ENCODE measurements at regions not wholly inside any gene's neighbourhood (a gene's known extent, or its start where the extent isn't known, plus 50 kb on each side); places are given as distances from the start of the nearest gene placed in this dataset.

- Histone ChIP-seq H3K27me3 (ENCODE audit: control insufficient read depth, insufficient read depth, low read length) (no peaks in the 10 kb centered on the region), H3K36me3 (replicated peaks; ENCODE audit: control insufficient read depth, insufficient read depth, low read length) (no peaks in the 10 kb centered on the region), H3K4me3 (ENCODE audit: insufficient read depth, low read depth, low read length) (no peak overlapping the region)
- DNase-seq: no peak
Measured at GRCh38 chr12:25740617-25741016, 187.5 kb upstream of the LMNTD1 start.

- DNase-seq: no peak
- H3K4me3 ChIP-seq (ENCODE audit: insufficient read depth, low read depth, low read length): no peak overlapping the region
- H3K27me3 ChIP-seq (ENCODE audit: control insufficient read depth, insufficient read depth, low read length): no peaks in the 10 kb centered on the region
- no peaks in the 10 kb centered on the region for H3K36me3 ChIP-seq (replicated peaks; ENCODE audit: control insufficient read depth, insufficient read depth, low read length)
Measured at GRCh38 chr12:25741917-25742316, 188.8 kb upstream of the LMNTD1 start.

GRCh38 chr12:25743679-25744215 is 190.7 kb upstream of the LMNTD1 start:
- Histone ChIP-seq H3K36me3 (replicated peaks; ENCODE audit: control insufficient read depth, insufficient read depth, low read length) (no peaks in the 10 kb centered on the region), H3K4me3 (ENCODE audit: insufficient read depth, low read depth, low read length) (no peak overlapping the region), H3K27me3 (ENCODE audit: control insufficient read depth, insufficient read depth, low read length) (no peaks in the 10 kb centered on the region)
- no peak for DNase-seq

- DNase-seq: no peak
Measured at GRCh38 chr12:25744313-25744712, 191.2 kb upstream of the LMNTD1 start.

GRCh38 chr12:25745281-25745680 is 192.2 kb upstream of the LMNTD1 start:
- no peaks in the 10 kb centered on the region for H3K27me3 ChIP-seq (ENCODE audit: control insufficient read depth, insufficient read depth, low read length)
- H3K4me3 ChIP-seq (ENCODE audit: insufficient read depth, low read depth, low read length): no peak overlapping the region
- no peak for DNase-seq
- H3K36me3 ChIP-seq (replicated peaks; ENCODE audit: control insufficient read depth, insufficient read depth, low read length): no peaks in the 10 kb centered on the region

More at GRCh38 chr12:25744313-25744712, 191.2 kb upstream of the LMNTD1 start:
- H3K4me3 ChIP-seq (ENCODE audit: insufficient read depth, low read depth, low read length): no peak overlapping the region
- no peaks in the 10 kb centered on the region for H3K36me3 ChIP-seq (replicated peaks; ENCODE audit: control insufficient read depth, insufficient read depth, low read length)
- no peaks in the 10 kb centered on the region for H3K27me3 ChIP-seq (ENCODE audit: control insufficient read depth, insufficient read depth, low read length)

- Histone ChIP-seq H3K4me3 (ENCODE audit: insufficient read depth, low read depth, low read length) (no peak overlapping the region), H3K36me3 (replicated peaks; ENCODE audit: control insufficient read depth, insufficient read depth, low read length) (no peaks in the 10 kb centered on the region), H3K27me3 (ENCODE audit: control insufficient read depth, insufficient read depth, low read length) (no peaks in the 10 kb centered on the region)
- DNase-seq: no peak
Measured at GRCh38 chr12:25746131-25746530, 193.0 kb upstream of the LMNTD1 start.

GRCh38 chr12:25752710-25753309 is 199.7 kb upstream of the LMNTD1 start:
- DNase-seq: no peak
- Histone ChIP-seq H3K36me3 (replicated peaks; ENCODE audit: control insufficient read depth, insufficient read depth, low read length) (no peaks in the 10 kb centered on the region), H3K4me3 (ENCODE audit: insufficient read depth, low read depth, low read length) (no peak overlapping the region), H3K27me3 (ENCODE audit: control insufficient read depth, insufficient read depth, low read length) (no peaks in the 10 kb centered on the region)

- no peaks in the 10 kb centered on the region for H3K36me3 ChIP-seq (replicated peaks; ENCODE audit: control insufficient read depth, insufficient read depth, low read length)
Measured at GRCh38 chr12:25755136-25755970, 202.3 kb upstream of the LMNTD1 start.

GRCh38 chr12:25755971-25756260 is 202.6 kb upstream of the RASSF8 start:
- Histone ChIP-seq H3K4me3 (ENCODE audit: insufficient read depth, low read depth, low read length) (no peak overlapping the region), H3K36me3 (replicated peaks; ENCODE audit: control insufficient read depth, insufficient read depth, low read length) (no peaks in the 10 kb centered on the region), H3K27me3 (ENCODE audit: control insufficient read depth, insufficient read depth, low read length) (no peaks in the 10 kb centered on the region)
- no peak for DNase-seq

More at GRCh38 chr12:25755136-25755970, 202.3 kb upstream of the LMNTD1 start:
- DNase-seq: no peak
- Histone ChIP-seq H3K4me3 (ENCODE audit: insufficient read depth, low read depth, low read length) (no peak overlapping the region), H3K27me3 (ENCODE audit: control insufficient read depth, insufficient read depth, low read length) (no peaks in the 10 kb centered on the region)

- DNase-seq: no peak
- Histone ChIP-seq H3K36me3 (replicated peaks; ENCODE audit: control insufficient read depth, insufficient read depth, low read length) (no peaks in the 10 kb centered on the region), H3K27me3 (ENCODE audit: control insufficient read depth, insufficient read depth, low read length) (no peaks in the 10 kb centered on the region), H3K4me3 (ENCODE audit: insufficient read depth, low read depth, low read length) (no peak overlapping the region)
Measured at GRCh38 chr12:25757037-25757665, 201.3 kb upstream of the RASSF8 start.

- no peak for DNase-seq
- Histone ChIP-seq H3K4me3 (ENCODE audit: insufficient read depth, low read depth, low read length) (no peak overlapping the region), H3K36me3 (replicated peaks; ENCODE audit: control insufficient read depth, insufficient read depth, low read length) (no peaks in the 10 kb centered on the region), H3K27me3 (ENCODE audit: control insufficient read depth, insufficient read depth, low read length) (no peaks in the 10 kb centered on the region)
Measured at GRCh38 chr12:25759752-25760151, 198.7 kb upstream of the RASSF8 start.

- Histone ChIP-seq H3K27me3 (ENCODE audit: control insufficient read depth, insufficient read depth, low read length) (no peaks in the 10 kb centered on the region), H3K4me3 (ENCODE audit: insufficient read depth, low read depth, low read length) (no peak overlapping the region), H3K36me3 (replicated peaks; ENCODE audit: control insufficient read depth, insufficient read depth, low read length) (no peaks in the 10 kb centered on the region)
- no peak for DNase-seq
Measured at GRCh38 chr12:25761356-25761755, 197.1 kb upstream of the RASSF8 start.

GRCh38 chr12:25764409-25764808 is 194.1 kb upstream of the RASSF8 start:
- H3K36me3 ChIP-seq (replicated peaks; ENCODE audit: control insufficient read depth, insufficient read depth, low read length): no peaks in the 10 kb centered on the region
- H3K27me3 ChIP-seq (ENCODE audit: control insufficient read depth, insufficient read depth, low read length): no peaks in the 10 kb centered on the region
- H3K4me3 ChIP-seq (ENCODE audit: insufficient read depth, low read depth, low read length): no peak overlapping the region
- DNase-seq: no peak

GRCh38 chr12:25764892-25765291 is 193.6 kb upstream of the RASSF8 start:
- no peaks in the 10 kb centered on the region for H3K36me3 ChIP-seq (replicated peaks; ENCODE audit: control insufficient read depth, insufficient read depth, low read length)
- no peak for DNase-seq
- H3K4me3 ChIP-seq (ENCODE audit: insufficient read depth, low read depth, low read length): no peak overlapping the region
- H3K27me3 ChIP-seq (ENCODE audit: control insufficient read depth, insufficient read depth, low read length): no peaks in the 10 kb centered on the region

- Histone ChIP-seq H3K27me3 (ENCODE audit: control insufficient read depth, insufficient read depth, low read length) (no peaks in the 10 kb centered on the region), H3K36me3 (replicated peaks; ENCODE audit: control insufficient read depth, insufficient read depth, low read length) (no peaks in the 10 kb centered on the region), H3K4me3 (ENCODE audit: insufficient read depth, low read depth, low read length) (no peak overlapping the region)
- DNase-seq: no peak
Measured at GRCh38 chr12:25767606-25768005, 190.9 kb upstream of the RASSF8 start.

All from H7 (cell line).